C4-2B (cell line): ENCODE measurements at regions not wholly inside any gene's neighbourhood (a gene's known extent, or its start where the extent isn't known, plus 50 kb on each side); places are given as distances from the start of the nearest gene placed in this dataset.

Experiments
- CTCF ChIP-seq: fragments of 450-650 bp; conservative IDR thresholded peaks from 2 replicates; pipeline ENCODE4 v1.5.1; 2017; ENCODE audit warnings: mild to moderate bottlenecking
- ZFX ChIP-seq: fragments of 450-650 bp; IDR thresholded peaks from 2 replicates; pipeline ENCODE4 v1.6.1; 2017

- TF ChIP-seq CTCF (no peak), ZFX (no peak)
Measured at GRCh38 chr10:81600185-81600584, 274.8 kb upstream of the NRG3 start.
